Natural killer cell (primary cell): ENCODE measurements at regions not wholly inside any gene's neighbourhood (a gene's known extent, or its start where the extent isn't known, plus 50 kb on each side); places are given as distances from the start of the nearest gene placed in this dataset.

ENCODE experiments used
- ATAC-seq, 3 donors: fragments of 150-1000 bp in 2 of 3; fragments of 200-7000 bp in 1 of 3; cut with Tn5 transposase; 1 replicate in 1 of 3; 2 replicates in 2 of 3; pipeline ENCODE4 v1.10.0; 2021; ENCODE audit warnings: mild to moderate bottlenecking in 2 of 3, moderate library complexity in 2 of 3
- DNase-seq, 2 donors: peaks; one replicate each; pipeline versions ENCODE4 v3.0.0 to v3.0.0-alpha.2; 2013 to 2021; ENCODE audit warnings: mixed read lengths in 1 of 2
- H3K27ac ChIP-seq: one replicate; pipeline ENCODE4 v1.5.1; 2013; ENCODE audit warnings: mild to moderate bottlenecking, low read length
- H3K27me3 ChIP-seq: one replicate; pipeline ENCODE4 v1.6.1; 2013; ENCODE audit warnings: low read length; ENCODE audit not compliant: control insufficient read depth, insufficient read depth
- H3K36me3 ChIP-seq: one replicate; pipeline ENCODE4 v1.6.1; 2013; ENCODE audit warnings: low read length; ENCODE audit not compliant: control insufficient read depth, insufficient read depth
- H3K4me1 ChIP-seq: one replicate; pipeline ENCODE4 v1.6.1; 2013; ENCODE audit warnings: low read length; ENCODE audit not compliant: control insufficient read depth, insufficient read depth
- H3K4me3 ChIP-seq: one replicate; pipeline ENCODE4 v1.5.1; 2013; ENCODE audit warnings: low read length
- H3K9me3 ChIP-seq: one replicate; pipeline ENCODE4 v1.6.1; 2013; ENCODE audit warnings: low read length; ENCODE audit not compliant: control insufficient read depth, insufficient read depth
- H3K27ac Mint-ChIP-seq, 2 donors: one replicate each; pipeline ENCODE4 v1.8.0; 2022; ENCODE audit warnings: mild to moderate bottlenecking in 2 of 2, mixed read lengths in 2 of 2, moderate library complexity in 1 of 2
- H3K27me3 Mint-ChIP-seq, 2 donors: one replicate each; pipeline ENCODE4 v1.8.0; 2022; ENCODE audit warnings: low read depth in 2 of 2, mixed read lengths in 2 of 2
- H3K36me3 Mint-ChIP-seq: one replicate; pipeline ENCODE4 v1.8.0; 2022; ENCODE audit warnings: mixed read lengths
- H3K4me1 Mint-ChIP-seq, 2 donors: one replicate each; pipeline ENCODE4 v1.8.0; 2022; ENCODE audit warnings: mixed read lengths in 2 of 2
- H3K4me3 Mint-ChIP-seq: one replicate; pipeline ENCODE4 v1.8.0; 2022; ENCODE audit warnings: mild to moderate bottlenecking, moderate library complexity, mixed read lengths
- H3K9me3 Mint-ChIP-seq, 2 donors: one replicate each; pipeline ENCODE4 v1.8.0; 2022; ENCODE audit warnings: mixed read lengths in 2 of 2
- WGBS: methylation state at CpG from one replicate; pipeline ENCODE4 v1.1.7; 2013; ENCODE audit warnings: missing lambda C conversion rate; ENCODE audit not compliant: insufficient coverage; 5-methylcytosine and 5-hydroxymethylcytosine counted together
- intact Hi-C: fragments of 100-400 bp; cut with micrococcal nuclease; formaldehyde crosslinking; loops from one replicate; pipeline ENCODE4 v1.14.2; 2022
- TF ChIP-seq, protein P1 (sequence below): fragments of 200-600 bp; IDR thresholded peaks from one replicate; pipeline ENCODE4 v1.8.0; 2022; ENCODE audit warnings: antibody characterized with exemption

DNA sequence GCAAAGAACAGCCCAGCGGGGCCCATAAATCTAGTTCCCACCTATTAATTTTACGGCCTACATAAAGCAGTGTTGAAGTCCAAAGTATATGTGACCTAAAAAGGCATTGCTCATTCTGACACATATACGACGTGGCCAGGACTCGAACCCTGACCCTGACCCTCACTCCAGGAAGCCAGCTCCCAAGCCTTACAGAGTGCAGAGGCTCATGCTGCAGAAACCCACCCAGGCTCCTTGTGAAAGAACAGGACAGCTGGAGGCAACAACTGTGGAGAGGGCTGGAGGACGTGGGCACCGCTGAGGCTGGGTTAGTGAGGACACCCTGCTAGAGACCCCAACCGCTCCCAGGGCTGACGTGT lies 221.6 kb downstream of the CYP26B1 start:
- H3K4me3 Mint-ChIP-seq, result no peak overlapping the region
- no peaks in the 10 kb centered on the region for H3K36me3 ChIP-seq
- no peaks in the 10 kb centered on the region for H3K27me3 ChIP-seq
- DNase-seq, result peak in 1 of 2 donors; percentile 1
- H3K9me3 ChIP-seq, result no peaks in the 10 kb centered on the region
- H3K4me3 ChIP-seq, result no peak overlapping the region
- H3K4me1 ChIP-seq, result no peaks in the 10 kb centered on the region
- no peaks in the 10 kb centered on the region for H3K36me3 Mint-ChIP-seq
- no peaks in the 10 kb centered on the region for H3K9me3 Mint-ChIP-seq
- no peak overlapping the region for H3K27ac Mint-ChIP-seq
- TF ChIP-seq, protein P1, sequence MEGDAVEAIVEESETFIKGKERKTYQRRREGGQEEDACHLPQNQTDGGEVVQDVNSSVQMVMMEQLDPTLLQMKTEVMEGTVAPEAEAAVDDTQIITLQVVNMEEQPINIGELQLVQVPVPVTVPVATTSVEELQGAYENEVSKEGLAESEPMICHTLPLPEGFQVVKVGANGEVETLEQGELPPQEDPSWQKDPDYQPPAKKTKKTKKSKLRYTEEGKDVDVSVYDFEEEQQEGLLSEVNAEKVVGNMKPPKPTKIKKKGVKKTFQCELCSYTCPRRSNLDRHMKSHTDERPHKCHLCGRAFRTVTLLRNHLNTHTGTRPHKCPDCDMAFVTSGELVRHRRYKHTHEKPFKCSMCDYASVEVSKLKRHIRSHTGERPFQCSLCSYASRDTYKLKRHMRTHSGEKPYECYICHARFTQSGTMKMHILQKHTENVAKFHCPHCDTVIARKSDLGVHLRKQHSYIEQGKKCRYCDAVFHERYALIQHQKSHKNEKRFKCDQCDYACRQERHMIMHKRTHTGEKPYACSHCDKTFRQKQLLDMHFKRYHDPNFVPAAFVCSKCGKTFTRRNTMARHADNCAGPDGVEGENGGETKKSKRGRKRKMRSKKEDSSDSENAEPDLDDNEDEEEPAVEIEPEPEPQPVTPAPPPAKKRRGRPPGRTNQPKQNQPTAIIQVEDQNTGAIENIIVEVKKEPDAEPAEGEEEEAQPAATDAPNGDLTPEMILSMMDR, result no peak
- no peak overlapping the region for H3K27ac ChIP-seq
- 91% methylated on average over 9 of the region's 9 CpGs for WGBS
- intact Hi-C loops, result no loop called here
- no peaks in the 10 kb centered on the region for H3K27me3 Mint-ChIP-seq
- H3K4me1 Mint-ChIP-seq, result no peaks in the 10 kb centered on the region
- no peak for ATAC-seq

DNA sequence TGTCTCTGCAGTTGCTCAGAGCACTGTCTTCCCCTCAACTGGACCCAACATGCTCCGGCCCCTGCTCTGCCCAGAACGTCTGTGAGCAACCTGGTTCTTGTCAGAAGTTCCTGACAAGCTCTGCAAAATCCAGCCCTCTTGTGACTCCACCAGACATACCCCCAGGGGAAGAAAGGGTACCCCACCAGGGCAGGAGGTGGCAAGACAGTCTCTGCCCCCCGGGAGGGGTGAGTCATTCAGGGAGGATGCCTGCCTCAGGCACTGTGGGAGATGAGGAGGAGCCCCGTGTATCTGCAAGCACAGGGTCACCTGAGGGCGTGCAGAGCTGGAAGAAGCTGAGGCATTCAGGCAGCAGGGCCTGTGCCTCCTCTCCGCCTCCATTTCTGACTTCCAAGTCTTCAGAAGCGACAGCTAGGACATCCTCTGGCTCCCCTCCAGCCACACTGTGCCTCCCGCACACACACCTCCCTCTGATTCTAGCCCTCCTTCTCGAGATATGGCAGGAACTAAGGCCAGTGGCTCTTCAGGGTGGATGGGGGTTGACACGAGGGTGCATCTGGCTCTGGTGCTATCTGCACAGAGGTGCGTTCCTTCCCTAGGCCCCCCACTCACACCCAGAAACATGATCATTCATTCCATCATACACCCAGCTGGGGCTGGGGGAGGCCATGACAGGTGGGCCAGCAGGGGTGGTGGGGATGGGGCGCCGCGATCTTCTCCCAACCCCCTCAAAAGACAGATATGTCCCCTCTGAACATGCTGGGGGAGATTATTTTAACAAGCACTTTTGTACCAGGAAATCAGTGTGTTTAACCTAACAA lies 222.2 kb downstream of the CYP26B1 start:
- peak in 1 of 2 donors; percentile 0 for DNase-seq
- no peak overlapping the region for H3K27ac Mint-ChIP-seq

DNA sequence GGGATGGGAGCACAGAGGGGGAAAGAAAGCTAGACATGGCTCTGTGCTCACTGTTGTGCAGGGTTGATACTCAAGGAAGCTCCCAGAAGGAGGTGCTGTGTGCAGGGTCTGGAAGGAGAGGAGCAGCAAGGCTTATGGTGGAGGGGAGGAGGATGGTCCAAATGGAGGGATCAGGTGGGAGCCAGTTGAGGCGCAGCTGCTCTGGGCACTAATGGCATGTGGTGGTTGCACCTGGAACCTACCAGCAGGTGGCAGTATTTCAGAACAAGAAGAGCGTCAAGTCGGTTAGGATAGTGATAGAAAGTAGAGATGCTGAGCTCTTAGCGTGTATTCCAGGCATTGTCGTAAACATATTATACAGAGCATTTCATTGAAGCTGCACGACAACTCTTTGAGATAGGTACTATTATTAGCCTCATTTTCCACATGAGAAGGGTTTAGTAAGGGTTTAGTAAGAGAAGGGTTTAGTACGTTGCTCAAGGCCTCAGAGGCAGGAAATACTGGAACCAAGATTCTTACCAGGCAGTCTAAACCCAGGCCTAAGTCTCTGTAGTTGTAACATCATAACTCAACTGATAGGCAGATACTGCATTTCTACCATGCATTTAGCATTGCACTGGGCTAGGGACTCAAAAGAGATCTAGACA lies 223.7 kb downstream of the CYP26B1 start:
- Mint-ChIP-seq H3K9me3 (no peaks in the 10 kb centered on the region), H3K4me1 (no peaks in the 10 kb centered on the region), H3K27ac (no peak overlapping the region), H3K36me3 (no peaks in the 10 kb centered on the region), H3K4me3 (no peak overlapping the region), H3K27me3 (peaks cover 0 to 3% of the 10 kb centered on the region in 2 donors)
- H3K27ac ChIP-seq, result no peak overlapping the region
- TF ChIP-seq, protein P1, result peak; percentile 74
- no peaks in the 10 kb centered on the region for H3K36me3 ChIP-seq
- H3K27me3 ChIP-seq, result no peaks in the 10 kb centered on the region
- no peaks in the 10 kb centered on the region for H3K9me3 ChIP-seq
- H3K4me1 ChIP-seq, result no peaks in the 10 kb centered on the region
- ATAC-seq (peak in 2 of 3 donors; percentile 58 to 67), DNase-seq (peak in 1 of 2 donors; percentile 75)
- no peak overlapping the region for H3K4me3 ChIP-seq
- WGBS, result 55% methylated on average over 6 of the region's 7 CpGs
- intact Hi-C loops, result loop anchor here (1.0 kb wide), 2 partner anchors 655 to 821 kb away; no protein-coding TSS in a partner anchor

More for the DNA sequence above, 222.2 kb downstream of the CYP26B1 start:
- 81% methylated on average over 10 of the region's 14 CpGs for WGBS
- Mint-ChIP-seq H3K9me3 (no peaks in the 10 kb centered on the region), H3K4me1 (no peaks in the 10 kb centered on the region), H3K36me3 (no peaks in the 10 kb centered on the region), H3K27me3 (peaks cover 0 to 3% of the 10 kb centered on the region in 2 donors), H3K4me3 (no peak overlapping the region)
- intact Hi-C loops, result no loop called here
- no peaks in the 10 kb centered on the region for H3K36me3 ChIP-seq
- no peak for ATAC-seq
- TF ChIP-seq, protein P1, result no peak
- H3K4me1 ChIP-seq, result no peaks in the 10 kb centered on the region
- no peak overlapping the region for H3K4me3 ChIP-seq
- no peaks in the 10 kb centered on the region for H3K9me3 ChIP-seq
- no peaks in the 10 kb centered on the region for H3K27me3 ChIP-seq
- H3K27ac ChIP-seq, result no peak overlapping the region
